ENCODE measurements at regions not wholly inside any gene's neighbourhood (a gene's known extent, or its start where the extent isn't known, plus 50 kb on each side); places are given as distances from the start of the nearest gene placed in this dataset.

DNA sequence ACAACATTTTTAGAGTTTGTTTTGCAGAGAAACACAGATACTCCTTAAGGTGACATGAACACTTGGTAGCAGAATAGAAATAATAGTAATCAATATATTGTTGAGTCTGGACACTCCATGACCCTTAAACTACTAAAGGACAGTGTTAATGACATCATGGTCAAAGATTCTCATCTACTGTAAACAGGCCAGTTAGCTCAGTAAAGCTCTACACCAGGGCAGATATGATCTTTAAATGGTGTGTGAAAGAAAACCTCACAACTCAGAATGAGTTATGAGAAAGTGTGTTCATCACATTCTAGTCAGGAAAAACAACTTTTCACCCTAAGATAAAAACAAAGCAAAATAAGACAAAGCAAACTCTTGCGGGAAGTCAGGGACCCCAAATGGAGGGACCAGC is 58.1 kb upstream of the ADAMTS5 start:
- Histone ChIP-seq H3K4me1 (no peaks in the 10 kb centered on the region), H3K9me3 (no peaks in the 10 kb centered on the region), H3K27me3 (no peaks in the 10 kb centered on the region), H3K36me3 (no peaks in the 10 kb centered on the region), H3K27ac (no peak overlapping the region), H3K4me3 (no peak overlapping the region)
- in situ Hi-C loops (cut with MboI; ENCODE audit: low pct_ligation_motif_present in 1 of 4, low pct_unique_long_range_greater_than_20kb in 1 of 4, low sequenced_read_pairs in 3 of 4) = no loop called here
- intact Hi-C loops (cut with DNase I; ENCODE audit: low total_unique reads) = no loop called here
- no peak for TF ChIP-seq POLR2A (IDR thresholded peaks at IDR 0.05)
- no peak for TF ChIP-seq EP300 (IDR thresholded peaks at IDR 0.05; ENCODE audit: low read depth)
- no peak for TF ChIP-seq CTCF (IDR thresholded peaks at IDR 0.05)
- TF ChIP-seq POLR2AphosphoS5 (IDR thresholded peaks at IDR 0.05) = no peak
- no peak for DNase-seq
- WGBS, 2 donors (ENCODE audit: low coverage in 1 of 2) = 75 to 91% methylated on average over 1 of the region's 1 CpG

- Histone ChIP-seq H3K27me3 (no peaks in the 10 kb centered on the region), H3K4me3 (no peak overlapping the region), H3K4me1 (no peaks in the 10 kb centered on the region), H3K27ac (no peak overlapping the region), H3K9me3 (no peaks in the 10 kb centered on the region), H3K36me3 (no peaks in the 10 kb centered on the region)
- in situ Hi-C loops (cut with MboI; ENCODE audit: low pct_ligation_motif_present in 1 of 4, low pct_unique_long_range_greater_than_20kb in 1 of 4, low sequenced_read_pairs in 3 of 4) = no loop called here
- no peak for DNase-seq
- 33 to 47% methylated on average over 1 of the region's 1 CpG for WGBS, 2 donors (ENCODE audit: low coverage in 1 of 2)
- TF ChIP-seq EP300 (IDR thresholded peaks at IDR 0.05; ENCODE audit: low read depth) (no peak), POLR2A (IDR thresholded peaks at IDR 0.05) (no peak), CTCF (IDR thresholded peaks at IDR 0.05) (no peak), POLR2AphosphoS5 (IDR thresholded peaks at IDR 0.05) (no peak)
- intact Hi-C loops (cut with DNase I; ENCODE audit: low total_unique reads) = no loop called here
Measured at GRCh38 chr21:27024301-27024700, 57.4 kb upstream of the ADAMTS5 start.

GRCh38 chr21:27023186-27023585 is 56.3 kb upstream of the ADAMTS5 start:
- DNase-seq = no peak
- intact Hi-C loops (cut with DNase I; ENCODE audit: low total_unique reads) (no loop called here), in situ Hi-C loops (cut with MboI; ENCODE audit: low pct_ligation_motif_present in 1 of 4, low pct_unique_long_range_greater_than_20kb in 1 of 4, low sequenced_read_pairs in 3 of 4) (no loop called here)
- no peaks in the 10 kb centered on the region for H3K27me3 ChIP-seq
- WGBS, 2 donors (ENCODE audit: low coverage in 1 of 2) = 86 to 96% methylated on average over 4 of the region's 4 CpGs
- no peaks in the 10 kb centered on the region for H3K4me1 ChIP-seq
- no peak for TF ChIP-seq POLR2A (IDR thresholded peaks at IDR 0.05)
- TF ChIP-seq POLR2AphosphoS5 (IDR thresholded peaks at IDR 0.05) = no peak
- TF ChIP-seq EP300 (IDR thresholded peaks at IDR 0.05; ENCODE audit: low read depth) = no peak
- TF ChIP-seq CTCF (IDR thresholded peaks at IDR 0.05) = no peak
- no peak overlapping the region for H3K27ac ChIP-seq
- H3K4me3 ChIP-seq = no peak overlapping the region
- H3K9me3 ChIP-seq = no peaks in the 10 kb centered on the region
- H3K36me3 ChIP-seq = no peaks in the 10 kb centered on the region

DNA sequence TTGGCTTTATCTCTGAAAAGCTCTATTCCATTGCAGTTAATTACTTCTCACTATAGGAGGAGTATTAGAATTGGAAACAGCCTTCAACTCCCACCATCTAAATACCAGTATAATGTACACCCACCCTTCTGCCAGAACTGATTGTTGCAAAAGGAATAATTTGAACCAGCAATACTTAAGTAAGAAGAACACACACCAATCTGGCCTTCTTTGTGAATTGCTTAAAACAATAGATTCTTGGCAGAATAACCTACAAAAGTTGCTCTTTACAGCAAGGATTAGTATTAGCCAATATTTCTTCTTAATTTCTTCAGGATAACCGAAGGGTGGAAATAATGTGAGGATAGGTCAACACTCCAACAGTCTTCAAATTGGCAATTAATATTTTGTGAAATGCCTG is 54.9 kb upstream of the ADAMTS5 start:
- in situ Hi-C loops (cut with MboI; ENCODE audit: low pct_ligation_motif_present in 1 of 4, low pct_unique_long_range_greater_than_20kb in 1 of 4, low sequenced_read_pairs in 3 of 4) = no loop called here
- no peaks in the 10 kb centered on the region for H3K36me3 ChIP-seq
- H3K9me3 ChIP-seq = no peaks in the 10 kb centered on the region
- no peak for TF ChIP-seq CTCF (IDR thresholded peaks at IDR 0.05)
- no peak for TF ChIP-seq POLR2A (IDR thresholded peaks at IDR 0.05)
- TF ChIP-seq EP300 (IDR thresholded peaks at IDR 0.05; ENCODE audit: low read depth) = no peak
- TF ChIP-seq POLR2AphosphoS5 (IDR thresholded peaks at IDR 0.05) = no peak
- H3K4me1 ChIP-seq = no peaks in the 10 kb centered on the region
- 71 to 78% methylated on average over 1 of the region's 1 CpG for WGBS, 2 donors (ENCODE audit: low coverage in 1 of 2)
- H3K4me3 ChIP-seq = no peak overlapping the region
- no peak for DNase-seq
- H3K27me3 ChIP-seq = no peaks in the 10 kb centered on the region
- intact Hi-C loops (cut with DNase I; ENCODE audit: low total_unique reads) = no loop called here
- H3K27ac ChIP-seq = no peak overlapping the region

All from transverse colon (tissue), 4 donors.